BLaER1 (cell line): ENCODE measurements at regions not wholly inside any gene's neighbourhood (a gene's known extent, or its start where the extent isn't known, plus 50 kb on each side); places are given as distances from the start of the nearest gene placed in this dataset.
"Not testable (repeated sequence)": the region's sequence is repeated elsewhere in the genome, so short reads cannot be mapped to it uniquely, and the experiment has no call there.

Source experiments
- H3K27ac ChIP-seq: shearing (Covaris generic); formaldehyde crosslinking; 2 replicates; pipeline ENCODE4 v1.8.1; 2022
- H3K27me3 ChIP-seq: shearing (Covaris generic); formaldehyde crosslinking; 2 replicates; pipeline ENCODE4 v1.8.1; 2022
- H3K36me3 ChIP-seq: shearing (Covaris generic); formaldehyde crosslinking; 2 replicates; pipeline ENCODE4 v1.8.1; 2022
- H3K4me1 ChIP-seq: shearing (Covaris generic); formaldehyde crosslinking; 2 replicates; pipeline ENCODE4 v1.8.1; 2022
- H3K4me2 ChIP-seq: shearing (Covaris generic); formaldehyde crosslinking; 2 replicates; pipeline ENCODE4 v1.8.1; 2022
- H3K4me3 ChIP-seq: shearing (Covaris generic); formaldehyde crosslinking; 2 replicates; pipeline ENCODE4 v1.8.1; 2022
- H3K9ac ChIP-seq: shearing (Covaris generic); formaldehyde crosslinking; 2 replicates; pipeline ENCODE4 v1.8.1; 2022
- H3K9me3 ChIP-seq: shearing (Covaris generic); formaldehyde crosslinking; 2 replicates; pipeline ENCODE4 v1.8.1; 2022
- H4K20me1 ChIP-seq: shearing (Covaris generic); formaldehyde crosslinking; 2 replicates; pipeline ENCODE4 v1.8.1; 2022
- Cebpa-rat ChIP-seq: shearing (Covaris generic); IDR thresholded peaks from 2 replicates; pipeline ENCODE4 v1.8.1; 2022

GRCh38 chr5:111848476-111848875, 91.5 kb upstream of the NREP start:
- TF ChIP-seq Cebpa-rat: no peak
- Histone ChIP-seq H3K36me3 (no peaks in the 10 kb centered on the region), H3K27ac (no peak overlapping the region), H3K9me3 (no peaks in the 10 kb centered on the region), H4K20me1 (no peaks in the 10 kb centered on the region), H3K4me3 (no peak overlapping the region), H3K4me2 (no peak overlapping the region), H3K27me3 (no peaks in the 10 kb centered on the region), H3K9ac (no peak overlapping the region), H3K4me1 (peaks cover 17% of the 10 kb centered on the region)

- TF ChIP-seq Cebpa-rat: no peak
- no peak overlapping the region for H3K27ac ChIP-seq
- no peaks in the 10 kb centered on the region for H4K20me1 ChIP-seq
- no peaks in the 10 kb centered on the region for H3K27me3 ChIP-seq
- H3K9me3 ChIP-seq: no peaks in the 10 kb centered on the region
- no peak overlapping the region for H3K4me3 ChIP-seq
- H3K4me1 ChIP-seq: peaks cover 6% of the 10 kb centered on the region
- no peaks in the 10 kb centered on the region for H3K36me3 ChIP-seq
- no peak overlapping the region for H3K4me2 ChIP-seq
- no peak overlapping the region for H3K9ac ChIP-seq
Observed at GRCh38 chr5:111847052-111847925, 90.3 kb upstream of the NREP start.

DNA sequence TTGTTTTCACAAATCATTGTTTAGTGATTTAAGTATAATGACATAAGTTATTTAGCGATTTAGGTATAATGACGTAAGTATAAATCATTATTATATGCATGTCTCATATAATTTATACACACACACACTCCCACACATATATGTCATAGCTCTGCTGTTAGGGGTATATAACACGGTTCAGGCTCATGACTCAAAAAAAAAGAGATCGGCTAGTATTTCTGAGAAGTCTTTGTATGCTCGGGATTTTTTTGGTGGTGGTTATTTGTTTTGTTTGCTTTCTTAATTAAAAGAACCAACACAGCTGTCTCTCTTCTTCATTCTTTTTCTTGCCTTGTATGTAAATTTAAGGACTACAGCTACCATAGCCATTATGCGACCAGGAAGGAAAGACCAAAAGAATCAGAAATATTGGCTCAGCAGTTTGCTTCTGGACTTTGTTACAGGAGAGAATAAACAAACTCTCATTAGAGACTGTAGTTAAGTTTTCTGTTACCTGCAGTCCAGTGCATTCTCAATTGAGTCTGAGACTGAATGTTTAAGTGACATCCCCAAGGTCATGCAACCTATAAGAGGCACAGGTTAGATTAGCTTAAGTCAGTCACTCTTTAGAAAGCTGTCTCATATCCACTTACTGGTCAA, 83.2 kb upstream of the NREP start:
- no peak for TF ChIP-seq Cebpa-rat
- H3K27me3 ChIP-seq: no peaks in the 10 kb centered on the region
- no peak overlapping the region for H3K4me2 ChIP-seq
- H3K27ac ChIP-seq: no peak overlapping the region
- no peak overlapping the region for H3K4me3 ChIP-seq
- H4K20me1 ChIP-seq: no peaks in the 10 kb centered on the region
- no peaks in the 10 kb centered on the region for H3K4me1 ChIP-seq
- H3K36me3 ChIP-seq: no peaks in the 10 kb centered on the region
- H3K9me3 ChIP-seq: no peaks in the 10 kb centered on the region
- no peak overlapping the region for H3K9ac ChIP-seq

GRCh38 chr5:111839438-111839837, 82.4 kb upstream of the NREP start:
- Histone ChIP-seq H3K4me2 (no peak overlapping the region), H3K9me3 (no peaks in the 10 kb centered on the region), H3K27me3 (no peaks in the 10 kb centered on the region), H4K20me1 (no peaks in the 10 kb centered on the region), H3K27ac (no peak overlapping the region), H3K36me3 (no peaks in the 10 kb centered on the region), H3K4me3 (no peak overlapping the region), H3K9ac (no peak overlapping the region), H3K4me1 (no peaks in the 10 kb centered on the region)
- no peak for TF ChIP-seq Cebpa-rat

GRCh38 chr5:111836426-111836825, 79.4 kb upstream of the NREP start:
- Histone ChIP-seq H3K4me1 (no peaks in the 10 kb centered on the region), H3K27ac (no peak overlapping the region), H3K27me3 (no peaks in the 10 kb centered on the region), H3K4me3 (no peak overlapping the region), H3K9ac (no peak overlapping the region), H3K4me2 (no peak overlapping the region), H3K36me3 (no peaks in the 10 kb centered on the region), H3K9me3 (0 out of 2 replicates have a peak, but pooled peaks cover 2% of the 10 kb centered on the region), H4K20me1 (no peaks in the 10 kb centered on the region)
- TF ChIP-seq Cebpa-rat: no peak

GRCh38 chr5:111834926-111835599, 78.1 kb upstream of the NREP start:
- Histone ChIP-seq H3K27me3 (no peaks in the 10 kb centered on the region), H3K4me1 (peaks cover 7% of the 10 kb centered on the region), H3K9me3 (0 out of 2 replicates have a peak, but pooled peaks cover 7% of the 10 kb centered on the region), H3K4me3 (no peak overlapping the region), H4K20me1 (no peaks in the 10 kb centered on the region), H3K27ac (no peak overlapping the region), H3K4me2 (no peak overlapping the region), H3K9ac (no peak overlapping the region), H3K36me3 (no peaks in the 10 kb centered on the region)
- no peak for TF ChIP-seq Cebpa-rat

- Histone ChIP-seq H3K36me3 (no peaks in the 10 kb centered on the region), H3K4me3 (no peak overlapping the region), H4K20me1 (no peaks in the 10 kb centered on the region), H3K27ac (no peak overlapping the region), H3K4me2 (peak overlapping the region; percentile 35), H3K9ac (no peak overlapping the region), H3K9me3 (peaks cover 19% of the 10 kb centered on the region), H3K27me3 (no peaks in the 10 kb centered on the region), H3K4me1 (peaks cover 13% of the 10 kb centered on the region)
- TF ChIP-seq Cebpa-rat: no peak
Observed at GRCh38 chr5:111830333-111830732, 73.3 kb upstream of the NREP start.

DNA sequence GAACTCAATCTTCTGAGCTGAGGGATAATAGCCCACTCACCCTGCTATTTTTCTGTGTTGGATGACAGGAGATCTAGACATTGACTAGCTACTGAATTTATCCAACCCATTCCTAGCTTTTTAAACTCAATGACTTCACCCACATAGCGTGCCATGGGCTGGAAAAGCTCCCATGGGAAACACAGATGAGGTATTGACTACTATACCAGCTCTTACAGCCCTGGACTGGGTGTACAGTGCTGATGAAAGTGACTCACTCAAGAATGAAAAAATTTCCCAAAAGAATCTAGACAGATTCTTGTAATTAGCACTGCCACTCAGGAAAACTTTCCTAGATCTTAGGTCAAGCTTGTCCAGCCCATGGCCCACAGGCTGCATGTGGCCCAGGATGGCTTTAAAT, 72.7 kb upstream of the NREP start:
- Histone ChIP-seq H4K20me1 (no peaks in the 10 kb centered on the region), H3K9ac (no peak overlapping the region), H3K4me3 (no peak overlapping the region), H3K4me2 (peak overlapping the region; percentile 35; the same call in 1 of the 2 replicates), H3K4me1 (peaks cover 13% of the 10 kb centered on the region), H3K36me3 (no peaks in the 10 kb centered on the region), H3K9me3 (peaks cover 19% of the 10 kb centered on the region), H3K27me3 (no peaks in the 10 kb centered on the region), H3K27ac (no peak overlapping the region)
- TF ChIP-seq Cebpa-rat: no peak

GRCh38 chr5:111826064-111826463, 69.1 kb upstream of the NREP start:
- Histone ChIP-seq H3K4me2 (no peak overlapping the region), H4K20me1 (no peaks in the 10 kb centered on the region), H3K27me3 (no peaks in the 10 kb centered on the region), H3K4me3 (no peak overlapping the region), H3K9ac (no peak overlapping the region), H3K27ac (no peak overlapping the region), H3K4me1 (peaks cover 13% of the 10 kb centered on the region), H3K9me3 (peaks cover 13% of the 10 kb centered on the region), H3K36me3 (no peaks in the 10 kb centered on the region)
- TF ChIP-seq Cebpa-rat: no peak

- Histone ChIP-seq H3K9me3 (peaks cover 13% of the 10 kb centered on the region), H3K27ac (no peak overlapping the region), H3K4me2 (no peak overlapping the region), H3K4me3 (no peak overlapping the region), H4K20me1 (no peaks in the 10 kb centered on the region), H3K4me1 (no peaks in the 10 kb centered on the region), H3K27me3 (no peaks in the 10 kb centered on the region), H3K9ac (no peak overlapping the region), H3K36me3 (no peaks in the 10 kb centered on the region)
- no peak for TF ChIP-seq Cebpa-rat
Observed at GRCh38 chr5:111820072-111820471, 63.1 kb upstream of the NREP start.

- peaks cover 13% of the 10 kb centered on the region for H3K9me3 ChIP-seq
- not testable (repeated sequence) for H3K4me1 ChIP-seq, H4K20me1 ChIP-seq, H3K4me2 ChIP-seq, H3K4me3 ChIP-seq, H3K27ac ChIP-seq, H3K36me3 ChIP-seq, H3K27me3 ChIP-seq, H3K9ac ChIP-seq
Observed at GRCh38 chr5:111819028-111819427, 62.0 kb upstream of the NREP start.
